GM19351 (cell line): ENCODE measurements at regions not wholly inside any gene's neighbourhood (a gene's known extent, or its start where the extent isn't known, plus 50 kb on each side); places are given as distances from the start of the nearest gene placed in this dataset.
"Not testable (repeated sequence)": the region's sequence is repeated elsewhere in the genome, so short reads cannot be mapped to it uniquely, and the experiment has no call there.

Experiments
- ATAC-seq: cut with Tn5 transposase; IDR thresholded peaks from one replicate; pipeline ENCODE4 v1.9.1; 2021; ENCODE audit warnings: mild to moderate bottlenecking, moderate library complexity; ENCODE audit not compliant: unreplicated experiment

GRCh38 chrX:42175843-42176242 lies 252.5 kb upstream of the CASK start:
- no peak for ATAC-seq

GRCh38 chrX:42157923-42158322 lies 234.6 kb upstream of the CASK start:
- ATAC-seq, result not testable (repeated sequence)

- ATAC-seq, result no peak
These were observed 228.5 kb upstream of the CASK start for GRCh38 chrX:42151808-42152207.

- no peak for ATAC-seq
These were observed 226.4 kb upstream of the CASK start for GRCh38 chrX:42149765-42150164.

- ATAC-seq, result no peak
These were observed 225.9 kb upstream of the CASK start for GRCh38 chrX:42149281-42149680.

GRCh38 chrX:42143866-42144592 lies 220.7 kb upstream of the CASK start:
- ATAC-seq, result no peak

GRCh38 chrX:42140320-42140719 lies 217.0 kb upstream of the CASK start:
- ATAC-seq, result no peak

- ATAC-seq, result no peak
These were observed 212.4 kb upstream of the CASK start for GRCh38 chrX:42135583-42136228.

GRCh38 chrX:42131856-42132255 lies 208.5 kb upstream of the CASK start:
- ATAC-seq, result no peak

GRCh38 chrX:42129022-42129940 lies 205.9 kb upstream of the CASK start:
- ATAC-seq, result peak; percentile 65

- ATAC-seq, result no peak
These were observed 205.2 kb upstream of the CASK start for GRCh38 chrX:42128587-42128986.

GRCh38 chrX:42128020-42128419 lies 204.7 kb upstream of the CASK start:
- ATAC-seq, result peak; percentile 59

- peak; percentile 31 for ATAC-seq
These were observed 204.2 kb upstream of the CASK start for GRCh38 chrX:42127563-42127962.

- no peak for ATAC-seq
These were observed 200.0 kb upstream of the CASK start for GRCh38 chrX:42123369-42123768.

GRCh38 chrX:42119076-42119475 lies 195.7 kb upstream of the CASK start:
- ATAC-seq, result no peak

- peak; percentile 94 for ATAC-seq
These were observed 194.0 kb upstream of the CASK start for GRCh38 chrX:42117318-42117717.

- ATAC-seq, result peak; percentile 55
These were observed 186.1 kb upstream of the CASK start for GRCh38 chrX:42109428-42109827.

GRCh38 chrX:42107495-42108488 lies 184.4 kb upstream of the CASK start:
- peak; percentile 73 for ATAC-seq

- no peak for ATAC-seq
These were observed 183.2 kb upstream of the CASK start for GRCh38 chrX:42106556-42106955.

- no peak for ATAC-seq
These were observed 179.4 kb upstream of the CASK start for GRCh38 chrX:42102586-42103282.
